ENCODE measurements at regions not wholly inside any gene's neighbourhood (a gene's known extent, or its start where the extent isn't known, plus 50 kb on each side); places are given as distances from the start of the nearest gene placed in this dataset.

- H3K4me2 ChIP-seq (ENCODE audit: low read depth, low read length), result no peak overlapping the region
- H3K14ac ChIP-seq (replicated peaks; ENCODE audit: low read depth, low read length), result no peak overlapping the region
- DNase-seq (no peak), ATAC-seq (ENCODE audit: low read depth) (no peak)
- H3K9me1 ChIP-seq (ENCODE audit: insufficient read depth, low read length), result no peaks in the 10 kb centered on the region
- H2AK5ac ChIP-seq (ENCODE audit: low read depth, low read length), result no peak overlapping the region
- H2AFZ ChIP-seq (replicated peaks; ENCODE audit: low read length, poor library complexity), result no peak overlapping the region
- no peaks in the 10 kb centered on the region for H3K9me3 ChIP-seq (ENCODE audit: control insufficient read depth, insufficient read depth, low read length)
- ChIA-PET POLR2A (ENCODE audit: unreplicated experiment) (no interaction called here), CTCF (no interaction called here)
- 40% methylated on average over 2 of the region's 6 CpGs; no CpG with 5 or more reads in 1 of the 2 experiments for WGBS, 2 experiments (ENCODE audit: extremely low coverage in 2 of 2, insufficient read length in 1 of 2)
- no peak overlapping the region for H4K5ac ChIP-seq (ENCODE audit: low read depth, low read length)
- no peak overlapping the region for H2BK120ac ChIP-seq (ENCODE audit: low read depth, low read length)
- H3K4ac ChIP-seq (ENCODE audit: low read depth, low read length), result no peak overlapping the region
- no peak overlapping the region for H2AK9ac ChIP-seq (replicated peaks; ENCODE audit: low read depth, low read length, poor library complexity)
- intact Hi-C loops (cut with micrococcal nuclease), result no loop called here
- no peaks in the 10 kb centered on the region for H3K27me3 ChIP-seq (ENCODE audit: control insufficient read depth, insufficient read depth, low read length)
- H3K18ac ChIP-seq (ENCODE audit: low read depth, low read length), result no peak overlapping the region
- no peak overlapping the region for H3K27ac ChIP-seq (ENCODE audit: insufficient read depth, low read length)
- no peak overlapping the region for H3K4me3 ChIP-seq (ENCODE audit: insufficient read depth, low read depth, low read length)
- no peak overlapping the region for H2BK5ac ChIP-seq (ENCODE audit: low read depth, low read length, poor library complexity, severe bottlenecking)
- H4K8ac ChIP-seq (ENCODE audit: low read depth in 2 of 2, low read length in 2 of 2), result no peak overlapping the region
- in situ Hi-C loops (cut with MboI; ENCODE audit: low sequenced_read_pairs), result no loop called here
- H4K91ac ChIP-seq (ENCODE audit: insufficient read depth, low read depth, low read length), result no peak overlapping the region
- no peak overlapping the region for H3K9ac ChIP-seq (ENCODE audit: low read depth, low read length)
- BruUV-seq (replicated peaks), result no TSS peak
- H3K79me1 ChIP-seq (ENCODE audit: low read depth in 1 of 2, low read length in 2 of 2), result no peaks in the 10 kb centered on the region
- no peak for TF ChIP-seq POLR2A (IDR thresholded peaks at IDR 0.05; ENCODE audit: low read depth, low read length)
- TF ChIP-seq CEBPB (IDR thresholded peaks at IDR 0.05; ENCODE audit: low read depth, low read length), result no peak
- TF ChIP-seq MAFK (IDR thresholded peaks at IDR 0.05; ENCODE audit: low read depth, low read length), result no peak
- TF ChIP-seq CHD1 (IDR thresholded peaks at IDR 0.05; ENCODE audit: low read depth, low read length), result no peak
- TF ChIP-seq USF2 (IDR thresholded peaks at IDR 0.05; ENCODE audit: low read depth, low read length), result no peak
- no peak for TF ChIP-seq RAD21 (IDR thresholded peaks at IDR 0.05; ENCODE audit: low read length)
- TF ChIP-seq, protein P1, sequence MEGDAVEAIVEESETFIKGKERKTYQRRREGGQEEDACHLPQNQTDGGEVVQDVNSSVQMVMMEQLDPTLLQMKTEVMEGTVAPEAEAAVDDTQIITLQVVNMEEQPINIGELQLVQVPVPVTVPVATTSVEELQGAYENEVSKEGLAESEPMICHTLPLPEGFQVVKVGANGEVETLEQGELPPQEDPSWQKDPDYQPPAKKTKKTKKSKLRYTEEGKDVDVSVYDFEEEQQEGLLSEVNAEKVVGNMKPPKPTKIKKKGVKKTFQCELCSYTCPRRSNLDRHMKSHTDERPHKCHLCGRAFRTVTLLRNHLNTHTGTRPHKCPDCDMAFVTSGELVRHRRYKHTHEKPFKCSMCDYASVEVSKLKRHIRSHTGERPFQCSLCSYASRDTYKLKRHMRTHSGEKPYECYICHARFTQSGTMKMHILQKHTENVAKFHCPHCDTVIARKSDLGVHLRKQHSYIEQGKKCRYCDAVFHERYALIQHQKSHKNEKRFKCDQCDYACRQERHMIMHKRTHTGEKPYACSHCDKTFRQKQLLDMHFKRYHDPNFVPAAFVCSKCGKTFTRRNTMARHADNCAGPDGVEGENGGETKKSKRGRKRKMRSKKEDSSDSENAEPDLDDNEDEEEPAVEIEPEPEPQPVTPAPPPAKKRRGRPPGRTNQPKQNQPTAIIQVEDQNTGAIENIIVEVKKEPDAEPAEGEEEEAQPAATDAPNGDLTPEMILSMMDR (conservative IDR thresholded peaks at IDR 0.05; ENCODE audit: low read depth, low read length), result no peak
- no peak for TF ChIP-seq RCOR1 (IDR thresholded peaks at IDR 0.05; ENCODE audit: insufficient replicate concordance, low read length)
- no peaks in the 10 kb centered on the region for H3K4me1 ChIP-seq (ENCODE audit: control insufficient read depth, insufficient read depth, low read length)
- H3K23ac ChIP-seq (ENCODE audit: low read depth, low read length), result no peak overlapping the region
- no peak overlapping the region for H2BK20ac ChIP-seq (ENCODE audit: low read depth, low read length)
- H2BK15ac ChIP-seq (ENCODE audit: low read depth, low read length), result no peak overlapping the region
- H4K20me1 ChIP-seq (ENCODE audit: insufficient read depth, low read length), result no peaks in the 10 kb centered on the region
- no peaks in the 10 kb centered on the region for H3K36me3 ChIP-seq (ENCODE audit: control insufficient read depth, insufficient read depth, low read length)
- H3K56ac ChIP-seq (ENCODE audit: extremely low read depth, insufficient read depth, low read length), result no peak overlapping the region
- dilution Hi-C loops (cut with HindIII; ENCODE audit: low sequenced_read_pairs, unreplicated experiment), result no loop called here
Observed at GRCh38 chr14:28603606-28604005, 163.0 kb upstream of the FOXG1 start.

Measured in IMR-90 (cell line).